NCI-H748 treated with DMSO at 0.1 percent for 48 hours (cell line): ENCODE measurements at regions not wholly inside any gene's neighbourhood (a gene's known extent, or its start where the extent isn't known, plus 50 kb on each side); places are given as distances from the start of the nearest gene placed in this dataset.
A peak's percentile ranks its signal among the peaks of the same experiment; 100 is the strongest.

ENCODE experiments used
- DNase-seq: peaks from one replicate; lab custom pipeline; 2025; lab: John Stamatoyannopoulos, UW

DNA sequence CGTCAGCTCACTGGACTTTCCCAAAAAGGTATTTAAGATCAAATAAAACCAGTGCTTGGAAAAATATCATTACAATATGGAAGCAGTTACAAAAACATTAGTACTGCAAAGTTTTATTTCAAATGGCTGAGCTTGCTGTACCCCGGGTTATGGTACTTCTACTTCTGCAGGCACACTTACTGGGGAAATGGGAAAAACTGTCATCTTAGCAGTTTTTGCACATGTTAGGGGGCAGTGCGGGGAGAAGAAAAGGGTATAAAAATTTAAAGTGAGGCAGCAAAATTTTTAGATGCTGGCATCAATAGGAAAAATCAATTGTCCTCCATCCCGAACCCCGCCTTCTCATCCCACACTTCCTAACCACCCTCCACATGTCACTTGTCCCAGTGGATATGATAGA is 133.4 kb downstream of the ATG4C start:
- DNase-seq: no peak

- DNase-seq: no peak
These were observed 133.9 kb downstream of the ATG4C start for GRCh38 chr1:62917805-62918204.

- DNase-seq: no peak
These were observed 134.8 kb downstream of the ATG4C start for GRCh38 chr1:62918700-62919099.

DNA sequence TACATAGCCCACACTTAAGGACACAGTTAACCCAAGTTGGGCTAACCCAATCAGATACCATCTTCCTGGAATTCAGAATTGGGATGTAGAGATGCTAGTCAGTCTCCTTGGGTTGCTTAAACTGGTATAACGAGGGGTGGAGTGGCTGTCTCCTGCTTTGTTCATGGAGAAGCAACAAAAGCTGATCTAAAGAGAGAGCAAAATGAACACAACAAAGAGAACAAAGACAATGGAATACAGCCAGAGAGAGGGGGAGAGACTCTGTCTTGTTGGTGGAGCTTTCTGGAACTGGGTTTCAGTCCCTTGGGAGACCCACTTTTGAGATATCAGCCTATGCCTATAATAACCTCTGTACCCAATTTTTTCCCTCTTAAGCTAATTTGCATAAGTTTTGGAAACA is 138.1 kb downstream of the ATG4C start:
- DNase-seq: no peak

DNA sequence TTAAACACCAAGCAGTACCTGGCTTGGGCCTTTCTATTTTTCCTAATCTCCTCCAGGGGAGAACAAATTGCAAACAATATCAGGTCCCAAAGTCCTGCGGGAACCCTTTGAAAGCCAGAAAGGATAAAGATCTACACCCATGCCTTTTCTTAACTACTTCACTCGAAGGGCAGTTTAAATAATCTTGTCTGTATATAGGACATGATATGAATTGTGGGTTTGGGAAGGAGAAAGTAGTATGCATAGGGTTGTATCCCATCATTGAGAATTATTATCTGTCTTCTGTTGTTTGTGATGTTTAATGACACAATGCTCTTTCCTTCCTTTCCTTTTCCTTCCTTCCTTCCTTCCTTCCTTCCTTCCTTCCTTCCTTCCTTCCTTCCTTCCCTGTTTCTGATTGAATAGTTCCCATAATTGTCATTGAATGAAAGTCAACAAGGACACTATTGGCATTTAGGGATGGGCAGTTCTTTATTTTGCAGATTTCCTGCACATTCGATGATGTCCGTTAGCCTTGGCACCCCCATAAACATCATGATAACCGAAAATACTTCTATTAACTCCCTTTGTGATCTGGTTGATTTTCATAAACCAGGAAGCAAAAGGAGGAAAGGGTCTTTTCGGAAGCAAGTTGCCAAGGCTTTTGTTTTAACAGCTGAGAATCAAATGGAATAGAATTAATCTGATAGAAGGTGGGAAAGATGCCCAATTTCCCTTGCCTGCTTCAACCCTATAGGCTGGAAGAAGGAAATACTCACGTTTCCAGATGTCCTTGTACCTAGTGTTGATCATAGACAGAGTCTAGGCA is 141.3 kb downstream of the ATG4C start:
- no peak for DNase-seq

- no peak for DNase-seq
These were observed 142.8 kb downstream of the ATG4C start for GRCh38 chr1:62926681-62927252.

GRCh38 chr1:62928885-62929284 is 145.0 kb downstream of the ATG4C start:
- no peak for DNase-seq

DNA sequence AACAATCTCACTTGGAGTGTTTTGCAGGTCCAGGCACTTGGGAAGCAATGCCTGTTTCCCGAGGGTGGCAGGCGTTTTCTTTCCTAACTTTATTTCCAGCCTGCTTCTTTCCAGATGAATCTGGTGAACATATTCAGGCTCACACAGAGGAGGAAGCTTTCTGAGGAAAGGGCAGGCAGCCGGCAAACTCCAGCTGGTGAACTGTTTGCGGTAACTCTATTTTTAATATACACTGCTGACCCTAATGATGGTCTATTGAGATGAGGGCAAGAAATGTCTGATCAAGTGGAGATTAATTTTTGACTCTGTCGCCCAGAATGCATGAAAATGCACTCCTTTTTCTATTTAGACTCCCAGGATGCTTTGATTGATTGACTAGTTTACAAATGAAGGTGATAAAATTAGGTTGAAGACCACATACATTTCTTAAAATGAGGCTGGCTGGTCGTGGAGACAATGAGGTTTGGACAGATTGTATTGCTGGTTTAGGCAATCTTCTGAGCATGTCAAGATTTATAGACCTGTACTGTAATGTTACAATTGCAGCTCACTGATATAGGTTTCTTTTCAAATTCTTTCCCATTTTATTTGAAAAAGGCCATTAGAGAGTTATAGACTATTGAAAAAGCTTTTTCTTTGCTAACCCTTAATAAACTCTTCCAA is 153.8 kb downstream of the ATG4C start:
- DNase-seq: no peak

- DNase-seq: no peak
These were observed 157.8 kb downstream of the ATG4C start for GRCh38 chr1:62941780-62942179.

DNA sequence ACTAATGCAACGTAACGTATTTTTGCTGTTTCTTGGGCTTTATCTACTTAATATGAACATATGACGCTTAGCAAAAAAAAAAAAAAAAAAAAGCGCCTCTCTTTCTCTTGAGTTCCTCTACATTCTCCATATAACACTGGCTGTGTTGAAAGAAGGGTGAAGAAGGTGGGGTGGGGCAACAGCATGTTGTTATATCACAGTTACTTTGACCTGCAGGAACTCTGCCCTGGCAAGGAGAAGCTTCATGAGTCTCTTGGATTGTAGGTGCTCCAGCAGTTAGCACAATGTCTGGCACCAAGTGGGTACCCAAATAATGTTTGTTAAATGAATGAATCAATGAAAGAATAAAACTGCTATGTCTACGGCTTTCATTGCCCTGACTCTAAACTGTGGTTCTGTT is 162.6 kb downstream of the ATG4C start:
- no peak for DNase-seq

DNA sequence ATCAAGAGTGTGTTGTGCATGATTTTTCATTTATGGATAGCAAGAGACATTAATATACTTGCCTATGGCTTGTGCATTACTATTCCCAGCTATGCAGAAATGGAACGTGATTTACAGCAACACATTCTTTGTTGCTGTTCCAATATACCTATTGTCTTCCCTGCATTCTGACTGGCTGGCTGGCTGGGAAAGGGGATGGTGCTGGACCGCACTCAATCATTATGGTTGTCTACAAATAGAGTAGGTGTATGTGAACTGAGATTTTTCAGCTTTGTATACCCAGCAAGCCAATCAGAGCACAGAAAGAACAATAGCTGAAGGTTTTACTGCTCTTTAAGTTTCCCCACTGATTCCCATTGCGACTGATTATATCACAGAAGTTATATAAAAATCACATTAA is 167.5 kb downstream of the ATG4C start:
- no peak for DNase-seq

GRCh38 chr1:62952596-62952995 is 168.7 kb downstream of the ATG4C start:
- no peak for DNase-seq

DNA sequence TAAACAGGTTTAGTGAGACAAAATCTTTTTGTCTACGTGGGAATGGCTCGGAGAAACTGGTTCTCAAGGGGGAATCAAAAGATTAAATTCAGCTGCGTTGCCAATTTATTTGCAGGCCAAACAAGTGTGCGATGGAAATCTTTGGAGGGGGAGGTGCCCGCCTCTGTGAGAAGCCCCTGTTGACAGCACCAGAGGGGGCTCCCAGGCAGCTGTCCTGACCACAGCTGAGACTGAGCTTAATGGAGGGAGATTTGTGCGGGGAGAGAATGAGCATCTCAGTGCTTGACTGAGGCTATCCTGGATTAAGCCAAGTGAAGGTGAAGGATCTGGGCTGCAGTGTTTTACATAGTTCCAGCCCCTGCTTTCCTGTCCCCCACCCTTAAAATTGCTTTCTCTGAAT is 169.7 kb downstream of the ATG4C start:
- no peak for DNase-seq

DNA sequence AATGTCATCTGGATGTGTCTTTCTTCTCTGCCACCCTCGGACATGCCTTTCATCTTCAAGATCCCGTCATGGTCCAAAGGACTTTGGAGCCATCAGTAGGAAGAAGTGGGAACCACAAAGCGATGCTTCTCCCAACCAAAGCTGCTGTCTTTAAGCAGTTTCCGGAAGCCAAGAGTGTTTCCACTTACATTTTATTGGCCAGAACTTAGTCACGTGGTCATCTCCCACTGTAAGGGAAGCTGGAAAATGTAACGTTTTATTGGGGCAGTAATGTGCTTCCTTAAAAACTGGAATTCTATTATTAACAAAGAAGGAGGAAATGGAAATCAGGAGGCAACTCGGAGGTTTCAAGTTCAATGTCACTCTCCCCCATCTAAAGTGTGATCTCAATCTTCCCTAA is 170.8 kb downstream of the ATG4C start:
- DNase-seq: no peak

DNA sequence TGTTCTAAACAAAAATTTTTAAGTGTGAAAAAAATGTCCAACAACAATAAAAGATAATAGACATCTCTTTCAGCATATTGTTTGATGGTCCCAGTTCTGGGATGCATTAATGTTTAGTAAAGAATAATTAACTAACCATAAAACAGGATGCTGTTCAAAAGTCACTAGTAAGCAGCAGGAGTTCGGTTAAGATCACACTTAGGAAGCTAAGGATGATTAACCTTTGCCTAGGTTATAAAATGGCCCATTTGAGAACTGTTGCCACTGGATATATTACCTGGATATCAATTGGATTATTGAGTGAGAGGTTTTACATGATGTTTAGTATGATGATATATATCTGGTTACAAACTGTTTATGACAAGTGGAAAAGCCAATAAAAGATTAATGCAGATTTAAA is 171.7 kb downstream of the ATG4C start:
- DNase-seq: no peak

DNA sequence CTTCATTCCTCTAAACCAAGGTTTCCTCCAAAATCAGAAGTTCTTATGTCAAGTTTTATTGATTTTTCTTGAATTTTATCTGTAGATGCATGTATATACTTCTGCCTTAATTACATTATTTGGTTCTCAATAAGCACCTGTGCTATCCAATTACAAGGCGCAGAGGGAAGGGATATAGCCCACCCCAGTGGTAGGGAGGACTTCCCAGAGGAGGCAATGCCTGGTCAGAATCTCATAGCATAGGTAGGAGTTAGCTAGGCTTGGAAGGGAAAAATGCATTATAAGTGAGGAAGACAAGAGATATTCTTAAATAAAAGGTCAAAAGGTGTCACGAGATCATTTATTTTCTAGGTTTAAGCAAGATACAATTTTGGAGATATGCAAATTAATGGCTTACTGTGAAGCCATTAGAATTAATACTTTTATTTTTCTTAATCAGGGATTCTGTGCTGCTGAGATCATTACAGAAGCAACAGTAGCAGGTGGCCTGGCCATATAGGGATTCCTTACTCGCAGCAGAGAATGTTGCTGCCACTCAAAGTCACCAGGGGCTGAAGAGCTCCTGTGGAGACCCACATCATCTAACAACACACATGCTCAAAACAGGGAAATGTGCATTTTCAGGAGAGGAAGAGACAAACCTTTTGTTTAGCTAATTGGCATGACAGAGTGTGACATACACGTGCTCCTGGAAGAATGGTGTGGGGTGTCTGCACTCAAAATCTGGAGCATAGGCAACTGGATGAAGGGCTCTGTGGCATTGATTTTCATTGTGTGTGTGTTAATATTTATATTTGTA is 178.3 kb downstream of the ATG4C start:
- no peak for DNase-seq

GRCh38 chr1:62962901-62963776 is 179.2 kb downstream of the ATG4C start:
- DNase-seq: peak; percentile 25

DNA sequence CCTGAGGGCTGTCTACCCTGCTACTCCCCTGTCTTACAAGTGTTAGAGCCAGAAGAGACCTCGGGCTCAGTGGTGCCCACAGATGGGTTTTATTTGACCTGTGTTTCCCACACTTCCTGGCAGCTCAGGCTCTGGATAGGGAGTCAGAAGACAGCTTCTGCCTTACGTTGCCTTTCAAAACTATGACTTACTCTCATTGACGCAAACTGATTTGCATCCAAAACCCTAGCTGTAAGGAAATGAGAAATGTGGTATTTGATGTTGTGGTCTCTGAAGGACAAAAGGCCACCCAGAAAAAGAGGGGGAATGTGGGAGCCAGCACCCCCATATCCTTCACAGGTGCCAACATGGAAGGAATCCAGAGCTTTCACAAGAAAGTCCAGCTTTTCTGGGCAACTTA is 180.2 kb downstream of the ATG4C start:
- DNase-seq: no peak

DNA sequence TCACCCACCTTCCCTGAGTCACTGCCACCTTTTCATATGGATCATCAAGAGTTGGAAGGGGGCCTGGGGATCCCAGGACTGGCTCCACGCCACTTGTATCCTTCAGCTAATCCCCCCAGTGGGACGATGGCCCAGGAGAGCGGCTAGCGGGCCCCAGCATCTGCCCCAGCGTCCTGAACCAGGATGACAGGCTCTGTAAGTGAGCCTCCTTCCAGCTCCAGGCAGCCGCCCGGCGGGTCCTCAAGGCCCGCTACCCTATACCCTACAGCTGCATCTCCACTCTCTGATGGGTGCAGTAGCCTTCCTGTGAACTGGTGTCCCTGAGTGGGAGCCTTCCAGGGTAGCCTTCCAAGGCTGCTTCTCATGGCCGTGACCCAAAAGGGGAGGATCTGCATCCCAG is 183.1 kb downstream of the ATG4C start:
- DNase-seq: no peak

DNA sequence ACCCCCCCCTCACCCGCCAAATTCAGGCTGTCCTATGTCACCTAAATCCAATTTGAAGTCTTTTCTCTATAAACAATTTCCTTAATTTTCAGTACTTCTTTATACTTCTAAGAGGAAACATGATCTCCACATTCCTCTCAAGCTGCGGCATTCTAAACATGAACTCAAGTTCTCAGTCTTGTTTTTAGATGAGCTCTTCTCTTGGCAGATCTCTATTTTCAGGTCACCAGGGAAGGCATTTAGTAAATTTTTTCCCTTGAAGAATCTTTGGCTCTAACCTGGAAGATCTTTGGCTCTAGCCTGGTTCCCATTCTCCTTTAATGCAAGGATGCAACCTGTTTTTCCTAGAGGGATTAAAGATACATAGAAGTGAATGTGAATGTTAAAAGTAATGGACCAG is 193.4 kb downstream of the ATG4C start:
- DNase-seq: no peak

DNA sequence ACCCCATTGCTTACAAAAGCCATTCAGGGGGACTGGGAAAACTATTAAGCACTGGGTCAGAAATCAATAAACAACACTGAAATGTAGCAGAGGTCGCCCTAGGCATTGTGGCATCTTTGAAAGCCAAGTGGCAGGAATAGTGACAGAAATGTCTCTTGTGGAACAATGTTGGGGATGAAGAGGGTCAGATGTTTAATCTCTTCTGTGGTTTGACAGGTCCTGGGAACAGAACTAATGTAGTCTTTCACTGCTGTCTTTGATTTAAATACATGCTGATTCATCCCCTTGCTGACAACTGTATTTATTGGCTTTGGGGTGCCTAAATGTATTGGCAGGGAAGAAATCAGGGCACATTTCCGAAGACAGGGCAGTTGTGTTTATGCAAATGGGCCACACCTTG is 194.8 kb downstream of the ATG4C start:
- no peak for DNase-seq

GRCh38 chr1:62981434-62981833 is 197.5 kb downstream of the ATG4C start:
- DNase-seq: no peak
